Natural killer cell (primary cell): ENCODE measurements at regions not wholly inside any gene's neighbourhood (a gene's known extent, or its start where the extent isn't known, plus 50 kb on each side); places are given as distances from the start of the nearest gene placed in this dataset.

Experiments
- ATAC-seq, 3 donors: fragments of 150-1000 bp in 2 of 3; fragments of 200-7000 bp in 1 of 3; cut with Tn5 transposase; 1 replicate in 1 of 3; 2 replicates in 2 of 3; pipeline ENCODE4 v1.10.0; 2021; ENCODE audit warnings: mild to moderate bottlenecking in 2 of 3, moderate library complexity in 2 of 3
- DNase-seq, 2 donors: peaks; one replicate each; pipeline versions ENCODE4 v3.0.0 to v3.0.0-alpha.2; 2013 to 2021; ENCODE audit warnings: mixed read lengths in 1 of 2
- H3K27ac ChIP-seq: one replicate; pipeline ENCODE4 v1.5.1; 2013; ENCODE audit warnings: mild to moderate bottlenecking, low read length
- H3K27me3 ChIP-seq: one replicate; pipeline ENCODE4 v1.6.1; 2013; ENCODE audit warnings: low read length; ENCODE audit not compliant: control insufficient read depth, insufficient read depth
- H3K36me3 ChIP-seq: one replicate; pipeline ENCODE4 v1.6.1; 2013; ENCODE audit warnings: low read length; ENCODE audit not compliant: control insufficient read depth, insufficient read depth
- H3K4me1 ChIP-seq: one replicate; pipeline ENCODE4 v1.6.1; 2013; ENCODE audit warnings: low read length; ENCODE audit not compliant: control insufficient read depth, insufficient read depth
- H3K4me3 ChIP-seq: one replicate; pipeline ENCODE4 v1.5.1; 2013; ENCODE audit warnings: low read length
- H3K9me3 ChIP-seq: one replicate; pipeline ENCODE4 v1.6.1; 2013; ENCODE audit warnings: low read length; ENCODE audit not compliant: control insufficient read depth, insufficient read depth
- H3K27ac Mint-ChIP-seq, 2 donors: one replicate each; pipeline ENCODE4 v1.8.0; 2022; ENCODE audit warnings: mild to moderate bottlenecking in 2 of 2, mixed read lengths in 2 of 2, moderate library complexity in 1 of 2
- H3K27me3 Mint-ChIP-seq, 2 donors: one replicate each; pipeline ENCODE4 v1.8.0; 2022; ENCODE audit warnings: low read depth in 2 of 2, mixed read lengths in 2 of 2
- H3K36me3 Mint-ChIP-seq: one replicate; pipeline ENCODE4 v1.8.0; 2022; ENCODE audit warnings: mixed read lengths
- H3K4me1 Mint-ChIP-seq, 2 donors: one replicate each; pipeline ENCODE4 v1.8.0; 2022; ENCODE audit warnings: mixed read lengths in 2 of 2
- H3K4me3 Mint-ChIP-seq: one replicate; pipeline ENCODE4 v1.8.0; 2022; ENCODE audit warnings: mild to moderate bottlenecking, moderate library complexity, mixed read lengths
- H3K9me3 Mint-ChIP-seq, 2 donors: one replicate each; pipeline ENCODE4 v1.8.0; 2022; ENCODE audit warnings: mixed read lengths in 2 of 2
- WGBS: methylation state at CpG from one replicate; pipeline ENCODE4 v1.1.7; 2013; ENCODE audit warnings: missing lambda C conversion rate; ENCODE audit not compliant: insufficient coverage; 5-methylcytosine and 5-hydroxymethylcytosine counted together
- intact Hi-C: fragments of 100-400 bp; cut with micrococcal nuclease; formaldehyde crosslinking; loops from one replicate; pipeline ENCODE4 v1.14.2; 2022
- TF ChIP-seq, protein P1 (sequence below): fragments of 200-600 bp; IDR thresholded peaks from one replicate; pipeline ENCODE4 v1.8.0; 2022; ENCODE audit warnings: antibody characterized with exemption

- no peaks in the 10 kb centered on the region for H3K9me3 Mint-ChIP-seq
- H3K27me3 Mint-ChIP-seq, result peaks cover 0 to 7% of the 10 kb centered on the region in 2 donors
- H3K4me1 Mint-ChIP-seq, result no peaks in the 10 kb centered on the region
- Histone ChIP-seq H3K9me3 (no peaks in the 10 kb centered on the region), H3K36me3 (no peaks in the 10 kb centered on the region), H3K4me1 (no peaks in the 10 kb centered on the region), H3K27ac (no peak overlapping the region), H3K4me3 (no peak overlapping the region), H3K27me3 (no peaks in the 10 kb centered on the region)
- DNase-seq (no peak), ATAC-seq (no peak)
- no peak overlapping the region for H3K27ac Mint-ChIP-seq
- no peak overlapping the region for H3K4me3 Mint-ChIP-seq
- TF ChIP-seq, protein P1, sequence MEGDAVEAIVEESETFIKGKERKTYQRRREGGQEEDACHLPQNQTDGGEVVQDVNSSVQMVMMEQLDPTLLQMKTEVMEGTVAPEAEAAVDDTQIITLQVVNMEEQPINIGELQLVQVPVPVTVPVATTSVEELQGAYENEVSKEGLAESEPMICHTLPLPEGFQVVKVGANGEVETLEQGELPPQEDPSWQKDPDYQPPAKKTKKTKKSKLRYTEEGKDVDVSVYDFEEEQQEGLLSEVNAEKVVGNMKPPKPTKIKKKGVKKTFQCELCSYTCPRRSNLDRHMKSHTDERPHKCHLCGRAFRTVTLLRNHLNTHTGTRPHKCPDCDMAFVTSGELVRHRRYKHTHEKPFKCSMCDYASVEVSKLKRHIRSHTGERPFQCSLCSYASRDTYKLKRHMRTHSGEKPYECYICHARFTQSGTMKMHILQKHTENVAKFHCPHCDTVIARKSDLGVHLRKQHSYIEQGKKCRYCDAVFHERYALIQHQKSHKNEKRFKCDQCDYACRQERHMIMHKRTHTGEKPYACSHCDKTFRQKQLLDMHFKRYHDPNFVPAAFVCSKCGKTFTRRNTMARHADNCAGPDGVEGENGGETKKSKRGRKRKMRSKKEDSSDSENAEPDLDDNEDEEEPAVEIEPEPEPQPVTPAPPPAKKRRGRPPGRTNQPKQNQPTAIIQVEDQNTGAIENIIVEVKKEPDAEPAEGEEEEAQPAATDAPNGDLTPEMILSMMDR, result no peak
- 6% methylated on average over 4 of the region's 5 CpGs for WGBS
- H3K36me3 Mint-ChIP-seq, result no peaks in the 10 kb centered on the region
- intact Hi-C loops, result no loop called here
Observed at GRCh38 chr11:129589190-129589860, 213.7 kb downstream of the BARX2 start.

GRCh38 chr11:129590030-129590752, 214.5 kb downstream of the BARX2 start:
- no peaks in the 10 kb centered on the region for H3K36me3 Mint-ChIP-seq
- no peak for ATAC-seq
- no peak for DNase-seq

GRCh38 chr11:129590753-129591475, 215.3 kb downstream of the BARX2 start:
- H3K4me3 Mint-ChIP-seq, result no peak overlapping the region
- intact Hi-C loops, result no loop called here

More at GRCh38 chr11:129590030-129590752, 214.5 kb downstream of the BARX2 start:
- no peaks in the 10 kb centered on the region for H3K36me3 ChIP-seq
- no peak overlapping the region for H3K27ac ChIP-seq
- H3K4me3 ChIP-seq, result no peak overlapping the region
- no peaks in the 10 kb centered on the region for H3K27me3 ChIP-seq
- Mint-ChIP-seq H3K9me3 (no peaks in the 10 kb centered on the region), H3K27ac (no peak overlapping the region), H3K4me1 (no peaks in the 10 kb centered on the region), H3K27me3 (peaks cover 0 to 7% of the 10 kb centered on the region in 2 donors), H3K4me3 (no peak overlapping the region)
- intact Hi-C loops, result no loop called here
- 57% methylated on average over 8 of the region's 10 CpGs for WGBS
- H3K9me3 ChIP-seq, result no peaks in the 10 kb centered on the region
- TF ChIP-seq, protein P1, result no peak
- no peaks in the 10 kb centered on the region for H3K4me1 ChIP-seq

More at GRCh38 chr11:129590753-129591475, 215.3 kb downstream of the BARX2 start:
- no peaks in the 10 kb centered on the region for H3K36me3 ChIP-seq
- Mint-ChIP-seq H3K27me3 (peaks cover 0 to 7% of the 10 kb centered on the region in 2 donors), H3K9me3 (no peaks in the 10 kb centered on the region), H3K36me3 (no peaks in the 10 kb centered on the region), H3K4me1 (no peaks in the 10 kb centered on the region), H3K27ac (no peak overlapping the region)
- no peak overlapping the region for H3K27ac ChIP-seq
- WGBS, result 75% methylated on average over 9 of the region's 9 CpGs
- H3K27me3 ChIP-seq, result no peaks in the 10 kb centered on the region
- TF ChIP-seq, protein P1, result no peak
- DNase-seq (no peak), ATAC-seq (no peak)
- H3K9me3 ChIP-seq, result no peaks in the 10 kb centered on the region
- no peaks in the 10 kb centered on the region for H3K4me1 ChIP-seq
- no peak overlapping the region for H3K4me3 ChIP-seq
